ENCODE measurements at regions not wholly inside any gene's neighbourhood (a gene's known extent, or its start where the extent isn't known, plus 50 kb on each side); places are given as distances from the start of the nearest gene placed in this dataset.
"Not testable (repeated sequence)": the region's sequence is repeated elsewhere in the genome, so short reads cannot be mapped to it uniquely, and the experiment has no call there.

DNA sequence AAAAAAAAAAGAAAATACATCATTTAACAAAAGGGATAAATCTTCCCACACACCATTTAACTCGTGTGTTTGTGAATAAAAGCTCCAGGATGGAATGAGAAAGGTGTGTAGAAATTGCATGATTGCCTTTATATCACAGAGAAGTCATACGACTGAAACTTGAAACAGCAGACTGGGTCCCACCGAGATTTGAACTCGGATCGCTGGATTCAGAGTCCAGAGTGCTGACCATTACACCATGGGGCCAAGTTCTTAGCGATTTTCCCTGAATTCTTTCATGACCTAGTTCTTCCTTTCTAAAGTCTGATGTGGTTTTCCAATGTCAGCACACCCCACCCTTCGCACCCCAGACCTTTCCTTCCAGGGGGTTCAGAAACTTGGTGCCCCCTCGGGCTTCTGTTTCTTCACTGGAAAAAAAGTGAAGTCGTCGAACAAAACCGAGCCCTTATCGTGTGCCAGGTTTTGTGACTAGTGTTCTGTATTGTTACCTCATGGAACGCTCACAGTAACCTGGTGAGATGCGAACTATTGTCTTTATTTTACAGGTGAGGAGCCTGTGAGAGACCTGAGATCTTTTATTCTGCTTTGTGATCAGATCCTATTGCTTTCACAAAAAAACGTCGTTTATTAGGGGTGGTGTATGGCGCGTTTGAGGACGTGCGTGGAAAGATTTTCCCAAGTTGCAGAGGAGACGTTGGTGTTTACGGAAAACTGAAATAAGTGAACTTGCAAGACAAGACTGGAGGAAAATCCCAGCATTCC, 120.8 kb downstream of the OR2B2 start:
- Mint-ChIP-seq H3K36me3 (ENCODE audit: insufficient read depth in 1 of 3, low read depth in 3 of 3) (no peaks in the 10 kb centered on the region), H3K4me3 (peak overlapping the region; percentile 91 to 92), H3K9me3 (no peaks in the 10 kb centered on the region), H3K27ac (peak overlapping the region; percentile 27 to 85 (median 79); a peak in 4 of 7 replicates), H3K4me1 (peaks cover 5 to 21% of the 10 kb centered on the region in 2 experiments), H3K27me3 (ENCODE audit: low read depth) (peaks cover 16% of the 10 kb centered on the region)
- Histone ChIP-seq H2BK20ac (ENCODE audit: low read depth, low read length, poor library complexity, severe bottlenecking) (no peak overlapping the region), H3K9ac (ENCODE audit: extremely low read depth, insufficient read length, low read length) (peak overlapping the region; percentile 54), H3K27ac (ENCODE audit: insufficient read length, low read depth, low read length) (no peak overlapping the region), H2BK120ac (ENCODE audit: low read depth, low read length, poor library complexity, severe bottlenecking) (no peak overlapping the region), H3T11ph (ENCODE audit: low read length) (no peak overlapping the region), H3K9me3 (ENCODE audit: control insufficient read depth, low read depth, low read length) (no peaks in the 10 kb centered on the region), H3K14ac (ENCODE audit: insufficient read depth, low read length) (no peak overlapping the region), H3K18ac (ENCODE audit: insufficient read length, low read depth, low read length) (no peak overlapping the region), H3K23me2 (ENCODE audit: insufficient read length, low read depth, low read length, poor library complexity, severe bottlenecking) (peaks cover 14% of the 10 kb centered on the region), H4K91ac (ENCODE audit: insufficient read length, low read depth, low read length) (no peak overlapping the region), H3K56ac (ENCODE audit: insufficient read length, low read depth, low read length) (no peak overlapping the region), H3K79me2 (ENCODE audit: insufficient read depth, low read length) (no peaks in the 10 kb centered on the region), H4K20me1 (ENCODE audit: control insufficient read depth, insufficient read depth, insufficient read length) (no peaks in the 10 kb centered on the region), H3K27me3 (ENCODE audit: insufficient read depth, low read length) (no peaks in the 10 kb centered on the region), H2BK5ac (ENCODE audit: insufficient read length, low read length) (no peak overlapping the region), H2AFZ (ENCODE audit: low read length) (no peak overlapping the region), H2BK15ac (ENCODE audit: low read depth, low read length) (no peak overlapping the region), H2AK5ac (ENCODE audit: insufficient read length, low read length) (no peak overlapping the region), H4K5ac (ENCODE audit: insufficient read length, low read depth, low read length) (no peak overlapping the region), H3K4ac (ENCODE audit: low read depth, low read length) (no peak overlapping the region), H3K79me1 (ENCODE audit: insufficient read depth, low read depth, low read length, poor library complexity, severe bottlenecking) (no peaks in the 10 kb centered on the region), H3K4me1 (ENCODE audit: insufficient read depth, low read length) (peaks cover 2% of the 10 kb centered on the region; the same call in 1 of the 2 replicates), H2BK12ac (ENCODE audit: insufficient read length, low read depth, low read length) (no peak overlapping the region), H3K4me2 (ENCODE audit: insufficient read depth, insufficient read length, low read length) (peak overlapping the region; percentile 96), H3K23ac (ENCODE audit: insufficient read length, low read depth, low read length) (no peak overlapping the region), H4K8ac (replicated peaks; ENCODE audit: insufficient read length, low read depth, low read length) (no peak overlapping the region)
- no CpG with 5 or more reads among the region's 22 CpGs for WGBS (ENCODE audit: extremely low coverage, insufficient read length, low lambda C conversion rate)
- peak; percentile 70 for DNase-seq
- TF ChIP-seq, protein P1, sequence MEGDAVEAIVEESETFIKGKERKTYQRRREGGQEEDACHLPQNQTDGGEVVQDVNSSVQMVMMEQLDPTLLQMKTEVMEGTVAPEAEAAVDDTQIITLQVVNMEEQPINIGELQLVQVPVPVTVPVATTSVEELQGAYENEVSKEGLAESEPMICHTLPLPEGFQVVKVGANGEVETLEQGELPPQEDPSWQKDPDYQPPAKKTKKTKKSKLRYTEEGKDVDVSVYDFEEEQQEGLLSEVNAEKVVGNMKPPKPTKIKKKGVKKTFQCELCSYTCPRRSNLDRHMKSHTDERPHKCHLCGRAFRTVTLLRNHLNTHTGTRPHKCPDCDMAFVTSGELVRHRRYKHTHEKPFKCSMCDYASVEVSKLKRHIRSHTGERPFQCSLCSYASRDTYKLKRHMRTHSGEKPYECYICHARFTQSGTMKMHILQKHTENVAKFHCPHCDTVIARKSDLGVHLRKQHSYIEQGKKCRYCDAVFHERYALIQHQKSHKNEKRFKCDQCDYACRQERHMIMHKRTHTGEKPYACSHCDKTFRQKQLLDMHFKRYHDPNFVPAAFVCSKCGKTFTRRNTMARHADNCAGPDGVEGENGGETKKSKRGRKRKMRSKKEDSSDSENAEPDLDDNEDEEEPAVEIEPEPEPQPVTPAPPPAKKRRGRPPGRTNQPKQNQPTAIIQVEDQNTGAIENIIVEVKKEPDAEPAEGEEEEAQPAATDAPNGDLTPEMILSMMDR (conservative IDR thresholded peaks at IDR 0.05) = no peak

DNA sequence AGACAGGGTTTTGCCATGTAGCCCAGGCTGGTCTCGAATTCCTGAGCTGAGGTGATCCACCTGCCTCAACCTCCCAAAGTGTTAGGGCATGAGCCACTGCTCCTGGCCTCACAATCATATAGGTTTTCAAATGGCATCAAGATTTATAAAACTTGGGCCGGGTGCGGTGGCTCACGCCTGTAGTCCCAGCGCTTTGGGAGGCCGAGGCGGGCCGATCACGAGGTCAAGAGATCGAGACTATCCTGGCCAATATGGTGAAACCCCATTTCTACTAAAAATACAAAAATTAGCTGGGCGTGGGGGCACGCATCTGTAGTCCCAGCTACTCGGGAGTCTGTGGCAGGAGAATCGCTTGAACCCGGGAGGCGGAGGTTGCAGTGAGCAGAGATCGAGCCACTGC, 123.8 kb downstream of the OR2B2 start:
- not testable (repeated sequence) for H4K20me1 ChIP-seq (ENCODE audit: control insufficient read depth, insufficient read depth, insufficient read length); DNase-seq; H3T11ph ChIP-seq (ENCODE audit: low read length); H3K9ac ChIP-seq (ENCODE audit: extremely low read depth, insufficient read length, low read length); H4K5ac ChIP-seq (ENCODE audit: insufficient read length, low read depth, low read length); H3K4me1 ChIP-seq (ENCODE audit: insufficient read depth, low read length); H3K79me1 ChIP-seq (ENCODE audit: insufficient read depth, low read depth, low read length, poor library complexity, severe bottlenecking); H3K4me3 Mint-ChIP-seq; H3K23ac ChIP-seq (ENCODE audit: insufficient read length, low read depth, low read length); H3K27me3 ChIP-seq (ENCODE audit: insufficient read depth, low read length); H3K27ac Mint-ChIP-seq; H3K18ac ChIP-seq (ENCODE audit: insufficient read length, low read depth, low read length); H3K27ac ChIP-seq (ENCODE audit: insufficient read length, low read depth, low read length); H3K9me3 Mint-ChIP-seq; H2AK5ac ChIP-seq (ENCODE audit: insufficient read length, low read length); H3K9me3 ChIP-seq (ENCODE audit: control insufficient read depth, low read depth, low read length); H3K4ac ChIP-seq (ENCODE audit: low read depth, low read length); H3K36me3 Mint-ChIP-seq (ENCODE audit: insufficient read depth in 1 of 3, low read depth in 3 of 3); H2BK5ac ChIP-seq (ENCODE audit: insufficient read length, low read length); H2AFZ ChIP-seq (ENCODE audit: low read length); H3K56ac ChIP-seq (ENCODE audit: insufficient read length, low read depth, low read length); H3K79me2 ChIP-seq (ENCODE audit: insufficient read depth, low read length); H2BK20ac ChIP-seq (ENCODE audit: low read depth, low read length, poor library complexity, severe bottlenecking); H3K4me2 ChIP-seq (ENCODE audit: insufficient read depth, insufficient read length, low read length); H2BK12ac ChIP-seq (ENCODE audit: insufficient read length, low read depth, low read length); H4K8ac ChIP-seq (replicated peaks; ENCODE audit: insufficient read length, low read depth, low read length); H2BK120ac ChIP-seq (ENCODE audit: low read depth, low read length, poor library complexity, severe bottlenecking); H4K91ac ChIP-seq (ENCODE audit: insufficient read length, low read depth, low read length); H2BK15ac ChIP-seq (ENCODE audit: low read depth, low read length); H3K14ac ChIP-seq (ENCODE audit: insufficient read depth, low read length)
- H3K23me2 ChIP-seq (ENCODE audit: insufficient read length, low read depth, low read length, poor library complexity, severe bottlenecking) = peaks cover 14% of the 10 kb centered on the region
- Mint-ChIP-seq H3K4me1 (peaks cover 0 to 10% of the 10 kb centered on the region in 2 experiments; a peak in 2 of 4 replicates), H3K27me3 (ENCODE audit: low read depth) (peaks cover 36% of the 10 kb centered on the region)
- no CpG with 5 or more reads among the region's 17 CpGs for WGBS (ENCODE audit: extremely low coverage, insufficient read length, low lambda C conversion rate)
